SK-N-SH (cell line): ENCODE measurements at regions not wholly inside any gene's neighbourhood (a gene's known extent, or its start where the extent isn't known, plus 50 kb on each side); places are given as distances from the start of the nearest gene placed in this dataset.
"Not testable (repeated sequence)": the region's sequence is repeated elsewhere in the genome, so short reads cannot be mapped to it uniquely, and the experiment has no call there.

ENCODE experiments used
- CTCF ChIA-PET: fragments of 300-600, 350-600 bp; formaldehyde crosslinking; extraction: SDS; loops from one replicate; lab custom pipeline; 2021; lab: Yijun Ruan, JAX
- POLR2A ChIA-PET: fragments of 350-600 bp; sonication (Branson Sonifier 250); formaldehyde crosslinking; extraction: SDS; loops from one replicate; lab custom pipeline; 2020; ENCODE audit warnings: antibody characterized with exemption, inconsistent platforms; lab: Yijun Ruan, JAX
- DNase-seq: peaks from one replicate; pipeline ENCODE4 v3.0.0; 2012
- H2AFZ ChIP-seq: fragments of 200-600 bp; sonication (generic); 2 replicates; pipeline ENCODE4 v1.8.1; 2016; ENCODE audit warnings: antibody characterized with exemption, mild to moderate bottlenecking, low read depth
- H3F3A ChIP-seq: fragments of 200-600 bp; sonication (generic); replicated peaks from 2 replicates; pipeline ENCODE3; 2016; ENCODE audit warnings: antibody characterized with exemption, mild to moderate bottlenecking; ENCODE audit not compliant: insufficient read depth
- H3K27ac ChIP-seq, 2 experiments: fragments of 200-500 bp in 1 of 2; fragments of 200-600 bp in 1 of 2; sonication (Bioruptor generic) in 1 of 2; sonication (generic), shearing (Covaris generic) in 1 of 2; 2 replicates each; pipeline versions ENCODE4 v1.5.1 to v1.6.1; 2014 to 2016; ENCODE audit warnings: low read depth in 2 of 2, inconsistent platforms in 1 of 2, low read length in 1 of 2, mild to moderate bottlenecking in 1 of 2, mixed read lengths in 1 of 2
- H3K27me3 ChIP-seq: fragments of 200-600 bp; sonication (generic), shearing (Covaris generic); 2 replicates; pipeline ENCODE4 v1.6.1; 2016; ENCODE audit warnings: mixed run types; ENCODE audit not compliant: insufficient read depth
- H3K36me3 ChIP-seq, 2 experiments: fragments of 200-500 bp in 1 of 2; fragments of 200-600 bp in 1 of 2; sonication (Bioruptor generic) in 1 of 2; sonication (generic) in 1 of 2; replicated peaks in 1 of 2; 2 replicates each; pipeline versions ENCODE3 to v1.5.1; 2014 to 2016; ENCODE audit warnings: low read length in 1 of 2, mild to moderate bottlenecking in 1 of 2; ENCODE audit not compliant: insufficient read depth in 2 of 2, control insufficient read depth in 1 of 2
- H3K4me1 ChIP-seq, 2 experiments: fragments of 200-500 bp in 1 of 2; fragments of 200-600 bp in 1 of 2; sonication (Bioruptor generic) in 1 of 2; sonication (generic), shearing (Covaris generic) in 1 of 2; 2 replicates each; pipeline versions ENCODE4 v1.5.1 to v1.6.1; 2014 to 2016; ENCODE audit warnings: low read depth in 1 of 2, low read length in 1 of 2, mixed run types in 1 of 2; ENCODE audit not compliant: insufficient read depth in 2 of 2, control insufficient read depth in 1 of 2
- H3K4me2 ChIP-seq: fragments of 200-600 bp; sonication (generic), shearing (Covaris generic); 2 replicates; pipeline ENCODE4 v1.6.1; 2017; ENCODE audit warnings: mixed run types
- H3K4me3 ChIP-seq, 2 experiments: fragments of 200-500 bp in 1 of 2; fragments of 200-600 bp in 1 of 2; sonication (Bioruptor generic) in 1 of 2; sonication (generic), shearing (Covaris generic) in 1 of 2; 2 replicates each; pipeline versions ENCODE4 v1.5.1 to v1.8.1; 2014 to 2016; ENCODE audit warnings: low read depth in 2 of 2, inconsistent platforms in 1 of 2, low read length in 1 of 2, mild to moderate bottlenecking in 1 of 2, mixed read lengths in 1 of 2, moderate library complexity in 1 of 2
- H3K79me2 ChIP-seq: fragments of 200-600 bp; sonication (generic); 2 replicates; pipeline ENCODE4 v1.8.1; 2017; ENCODE audit warnings: mild to moderate bottlenecking; ENCODE audit not compliant: insufficient read depth
- H3K9ac ChIP-seq: fragments of 200-600 bp; sonication (generic); 2 replicates; pipeline ENCODE4 v1.6.1; 2017; ENCODE audit warnings: mixed run types
- H3K9me2 ChIP-seq: fragments of 200-600 bp; sonication (generic); 2 replicates; pipeline ENCODE4 v1.6.1; 2017; ENCODE audit warnings: mixed run types
- H3K9me3 ChIP-seq: fragments of 200-600 bp; sonication (generic); 2 replicates; pipeline ENCODE4 v1.6.1; 2017; ENCODE audit warnings: mixed run types, mild to moderate bottlenecking, moderate library complexity
- H4K20me1 ChIP-seq: fragments of 200-600 bp; sonication (generic); 2 replicates; pipeline ENCODE4 v1.6.1; 2017; ENCODE audit warnings: mild to moderate bottlenecking, mixed run types; ENCODE audit not compliant: insufficient read depth
- ELF1 ChIP-seq: IDR thresholded peaks from 2 replicates; pipeline ENCODE4 v1.4.0; 2012
- GATA2 ChIP-seq: sonication (generic); formaldehyde crosslinking; IDR thresholded peaks from 2 replicates; pipeline ENCODE4 v1.5.0; 2020; ENCODE audit warnings: mild to moderate bottlenecking, missing genetic modification reagents
- IRF3 ChIP-seq: fragments of 150-350 bp; IDR thresholded peaks from 2 replicates; pipeline ENCODE4 v1.6.1; 2016; ENCODE audit warnings: mild to moderate bottlenecking, low read depth, low read length
- SMC3 ChIP-seq: IDR thresholded peaks from 2 replicates; pipeline ENCODE4 v1.6.1; 2012; ENCODE audit warnings: low read depth, low read length, improper control_type of control experiment
- TAF1 ChIP-seq: IDR thresholded peaks from 2 replicates; pipeline ENCODE4 v1.6.1; 2012; ENCODE audit warnings: low read depth, mild to moderate bottlenecking, low read length, moderate library complexity, borderline replicate concordance
- TCF12 ChIP-seq: IDR thresholded peaks from 2 replicates; pipeline ENCODE4 v1.4.0; 2012
- WGBS: methylation state at CpG from one replicate; pipeline ENCODE4 v1.1.6; 2017; ENCODE audit warnings: low lambda C conversion rate; 5-methylcytosine and 5-hydroxymethylcytosine counted together

- DNase-seq = no peak
- H3K4me3 ChIP-seq = no peak overlapping the region
- TF ChIP-seq ELF1 (no peak), TCF12 (peak; percentile 45; the same call in 1 of the 2 replicates)
- H3K9me3 ChIP-seq = no peaks in the 10 kb centered on the region
- H3K9me2 ChIP-seq = no peaks in the 10 kb centered on the region
- no peak overlapping the region for H3K9ac ChIP-seq
- peaks cover 5 to 6% of the 10 kb centered on the region in 2 experiments; a peak in 3 of 4 replicates for H3K4me1 ChIP-seq
- no peaks in the 10 kb centered on the region for H4K20me1 ChIP-seq
- no peaks in the 10 kb centered on the region for H3K27me3 ChIP-seq
- ChIA-PET CTCF (interaction anchor here (1.2 to 1.7 kb wide), 4 partner anchors 11 to 15 kb away, joined by 3 to 4 read pairs (median 3); no protein-coding TSS in a partner anchor), POLR2A (no interaction called here)
- H3F3A ChIP-seq = peaks cover 10% of the 10 kb centered on the region
- peak overlapping the region; percentile 19 to 55; a peak in 3 of 4 replicates for H3K27ac ChIP-seq
- H2AFZ ChIP-seq = no peak overlapping the region
- 17% methylated on average over 2 of the region's 2 CpGs for WGBS
- no peak overlapping the region for H3K4me2 ChIP-seq
- no peaks in the 10 kb centered on the region for H3K36me3 ChIP-seq
- no peaks in the 10 kb centered on the region for H3K79me2 ChIP-seq
Observed at GRCh38 chrX:118239178-118239870, 106.6 kb upstream of the WDR44 start.

- H4K20me1 ChIP-seq = no peaks in the 10 kb centered on the region
- H3K9ac ChIP-seq = no peak overlapping the region
- no peaks in the 10 kb centered on the region for H3K9me3 ChIP-seq
- no peak overlapping the region for H2AFZ ChIP-seq
- no peak for TF ChIP-seq SMC3
- TF ChIP-seq TCF12 = no peak
- TF ChIP-seq IRF3 = no peak
- TF ChIP-seq GATA2 = no peak
- TF ChIP-seq TAF1 = no peak
- no peaks in the 10 kb centered on the region for H3K79me2 ChIP-seq
- no peaks in the 10 kb centered on the region for H3K27me3 ChIP-seq
- no peak overlapping the region for H3K4me3 ChIP-seq
- no peaks in the 10 kb centered on the region for H3K36me3 ChIP-seq
- ChIA-PET CTCF (interaction anchor here (1.3 to 1.7 kb wide), 2 partner anchors 10 to 16 kb away, joined by 3 read pairs; no protein-coding TSS in a partner anchor), POLR2A (no interaction called here)
- H3F3A ChIP-seq = peaks cover 10% of the 10 kb centered on the region
- no peak for DNase-seq
- H3K27ac ChIP-seq = peak overlapping the region; percentile 14 to 55; a peak in 2 of 4 replicates
- peaks cover 5 to 6% of the 10 kb centered on the region in 2 experiments; a peak in 3 of 4 replicates for H3K4me1 ChIP-seq
- H3K4me2 ChIP-seq = no peak overlapping the region
- no peaks in the 10 kb centered on the region for H3K9me2 ChIP-seq
- 41% methylated on average over 6 of the region's 6 CpGs for WGBS
Observed at GRCh38 chrX:118239913-118240698, 105.8 kb upstream of the WDR44 start.

- H2AFZ ChIP-seq, H3K36me3 ChIP-seq, CTCF ChIA-PET, H3K9me3 ChIP-seq, H3F3A ChIP-seq, H3K4me3 ChIP-seq, DNase-seq, H3K27me3 ChIP-seq, H4K20me1 ChIP-seq, H3K4me1 ChIP-seq, H3K9ac ChIP-seq, H3K4me2 ChIP-seq, POLR2A ChIA-PET, H3K79me2 ChIP-seq, H3K27ac ChIP-seq, H3K9me2 ChIP-seq: not testable (repeated sequence)
- WGBS = 33% methylated on average over 2 of the region's 2 CpGs
Observed at GRCh38 chrX:118246961-118247360, 98.9 kb upstream of the WDR44 start.
